ENCODE measurements at regions not wholly inside any gene's neighbourhood (a gene's known extent, or its start where the extent isn't known, plus 50 kb on each side); places are given as distances from the start of the nearest gene placed in this dataset.

DNA sequence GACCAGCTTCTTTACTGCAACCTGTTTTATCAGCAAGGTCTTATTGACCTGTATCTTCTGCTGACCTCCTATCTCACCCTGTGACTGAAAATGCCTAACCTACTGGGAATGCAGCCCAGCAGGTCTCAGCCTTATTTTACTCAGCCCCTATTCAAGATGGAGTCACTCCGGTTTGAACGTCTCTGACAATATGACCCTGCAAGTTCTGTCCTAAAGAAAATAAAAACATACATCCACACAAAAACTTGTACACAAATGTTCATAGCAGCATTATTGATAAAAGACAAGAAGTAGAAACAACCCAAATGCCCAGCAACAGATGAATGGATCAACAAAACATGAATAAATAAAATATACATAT, 59.5 kb upstream of the FAM9C start:
- TF ChIP-seq POLR2AphosphoS5 (IDR thresholded peaks at IDR 0.05; ENCODE audit: low read depth, low read length) (no peak), TAF1 (IDR thresholded peaks at IDR 0.05; ENCODE audit: borderline replicate concordance, low read depth, low read length) (no peak)

Measured in GM12892 (cell line).